Thyroid gland (tissue), 4 donors: ENCODE measurements at regions not wholly inside any gene's neighbourhood (a gene's known extent, or its start where the extent isn't known, plus 50 kb on each side); places are given as distances from the start of the nearest gene placed in this dataset.
"Not testable (repeated sequence)": the region's sequence is repeated elsewhere in the genome, so short reads cannot be mapped to it uniquely, and the experiment has no call there.

Experiments
- DNase-seq, 2 donors: peaks; one replicate each; pipeline ENCODE4 v3.0.0-alpha.2; 2019
- H3K27ac ChIP-seq, 3 donors: fragments of 200-600 bp; sonication (generic); 1 replicate in 2 of 3; 2 replicates in 1 of 3; pipeline ENCODE4 v1.5.1; 2016 to 2019; ENCODE audit warnings: mild to moderate bottlenecking in 1 of 3, moderate library complexity in 1 of 3
- H3K27me3 ChIP-seq: fragments of 200-600 bp; sonication (generic); one replicate; pipeline ENCODE4 v1.5.1; 2019
- H3K36me3 ChIP-seq, 2 donors: fragments of 200-600 bp; sonication (generic); one replicate each; pipeline ENCODE4 v1.5.1; 2016 to 2019
- H3K4me1 ChIP-seq, 2 donors: fragments of 200-600 bp; sonication (generic); one replicate each; pipeline ENCODE4 v1.5.1; 2017 to 2019
- H3K4me3 ChIP-seq, 3 donors: fragments of 200-600 bp; sonication (generic); replicated peaks in 1 of 3; 1 replicate in 2 of 3; 2 replicates in 1 of 3; pipeline ENCODE4 v1.5.1; 2016; ENCODE audit warnings: mild to moderate bottlenecking in 1 of 3
- H3K9me3 ChIP-seq: fragments of 200-600 bp; sonication (generic); one replicate; pipeline ENCODE4 v1.5.1; 2017
- CTCF ChIP-seq, 6 experiments: fragments of 200-600 bp in 3 of 6; fragments of 450-650 bp in 3 of 6; sonication (generic) in 3 of 6; IDR thresholded peaks; one replicate each; pipeline ENCODE4 v1.5.1; 2016 to 2019; ENCODE audit warnings: antibody characterized with exemption in 6 of 6, mild to moderate bottlenecking in 2 of 6, inconsistent platforms in 1 of 6, moderate library complexity in 1 of 6
- POLR2A ChIP-seq, 2 donors: fragments of 450-650 bp; IDR thresholded peaks; one replicate each; pipeline ENCODE4 v1.6.1; 2017; ENCODE audit warnings: antibody characterized with exemption in 2 of 2, mild to moderate bottlenecking in 2 of 2, moderate library complexity in 1 of 2
- WGBS, 2 donors: methylation state at CpG; one replicate each; pipeline ENCODE4 v1.1.5; 2017; 5-methylcytosine and 5-hydroxymethylcytosine counted together
- intact Hi-C: fragments of 100-400 bp; cut with DNase I; formaldehyde crosslinking; loops from one replicate; pipeline ENCODE4 v1.15.1; 2023

GRCh38 chr2:154577390-154577789 lies 121.1 kb upstream of the KCNJ3 start:
- H3K36me3 ChIP-seq: no peaks in the 10 kb centered on the region
- no peak overlapping the region for H3K27ac ChIP-seq
- H3K9me3 ChIP-seq: no peaks in the 10 kb centered on the region
- H3K4me1 ChIP-seq: no peaks in the 10 kb centered on the region
- H3K27me3 ChIP-seq: no peaks in the 10 kb centered on the region
- no peak overlapping the region for H3K4me3 ChIP-seq
- 94 to 95% methylated on average over 18 to 19 of the region's 19 CpGs for WGBS, 2 donors
- intact Hi-C loops: no loop called here
- TF ChIP-seq CTCF (IDR thresholded peaks at IDR 0.05) (no peak), POLR2A (IDR thresholded peaks at IDR 0.05) (no peak)
- DNase-seq: no peak

- H3K36me3 ChIP-seq: no peaks in the 10 kb centered on the region
- TF ChIP-seq POLR2A (IDR thresholded peaks at IDR 0.05) (no peak), CTCF (IDR thresholded peaks at IDR 0.05) (no peak)
- H3K27me3 ChIP-seq: no peaks in the 10 kb centered on the region
- H3K4me1 ChIP-seq: no peaks in the 10 kb centered on the region
- no peak overlapping the region for H3K4me3 ChIP-seq
- 86 to 87% methylated on average over 3 of the region's 3 CpGs for WGBS, 2 donors
- no peaks in the 10 kb centered on the region for H3K9me3 ChIP-seq
- intact Hi-C loops: no loop called here
- no peak for DNase-seq
- H3K27ac ChIP-seq: no peak overlapping the region
Measured at GRCh38 chr2:154580767-154581166, 117.7 kb upstream of the KCNJ3 start.

GRCh38 chr2:154582694-154583093 lies 115.8 kb upstream of the KCNJ3 start:
- H3K27ac ChIP-seq, H3K36me3 ChIP-seq, H3K4me1 ChIP-seq, H3K4me3 ChIP-seq, H3K27me3 ChIP-seq, DNase-seq, intact Hi-C loops, H3K9me3 ChIP-seq: not testable (repeated sequence)
- 77% methylated on average over 6 of the region's 6 CpGs for WGBS, 2 donors

- H3K4me3 ChIP-seq, H3K36me3 ChIP-seq, intact Hi-C loops, DNase-seq, H3K27me3 ChIP-seq, H3K9me3 ChIP-seq, H3K27ac ChIP-seq, H3K4me1 ChIP-seq: not testable (repeated sequence)
- 93 to 97% methylated on average over 8 of the region's 8 CpGs for WGBS, 2 donors
Measured at GRCh38 chr2:154583274-154583673, 115.2 kb upstream of the KCNJ3 start.

GRCh38 chr2:154587739-154588138 lies 110.8 kb upstream of the KCNJ3 start:
- no peak for DNase-seq
- Histone ChIP-seq H3K27ac (no peak overlapping the region), H3K9me3 (no peaks in the 10 kb centered on the region), H3K4me3 (no peak overlapping the region), H3K36me3 (no peaks in the 10 kb centered on the region), H3K27me3 (no peaks in the 10 kb centered on the region), H3K4me1 (no peaks in the 10 kb centered on the region)
- intact Hi-C loops: no loop called here
- 67% methylated on average over 1 of the region's 1 CpG for WGBS, 2 donors
- TF ChIP-seq POLR2A (IDR thresholded peaks at IDR 0.05) (no peak), CTCF (IDR thresholded peaks at IDR 0.05) (no peak)

GRCh38 chr2:154588838-154589237 lies 109.7 kb upstream of the KCNJ3 start:
- no peaks in the 10 kb centered on the region for H3K9me3 ChIP-seq
- no peak for TF ChIP-seq POLR2A (IDR thresholded peaks at IDR 0.05)
- TF ChIP-seq CTCF (IDR thresholded peaks at IDR 0.05): no peak
- no peak overlapping the region for H3K4me3 ChIP-seq
- 78 to 81% methylated on average over 1 of the region's 1 CpG for WGBS, 2 donors
- H3K27ac ChIP-seq: no peak overlapping the region
- H3K36me3 ChIP-seq: no peaks in the 10 kb centered on the region
- H3K4me1 ChIP-seq: no peaks in the 10 kb centered on the region
- DNase-seq: no peak
- H3K27me3 ChIP-seq: no peaks in the 10 kb centered on the region
- intact Hi-C loops: no loop called here
